Spleen (tissue), 7 donors: ENCODE measurements at regions not wholly inside any gene's neighbourhood (a gene's known extent, or its start where the extent isn't known, plus 50 kb on each side); places are given as distances from the start of the nearest gene placed in this dataset.

Experiments
- CTCF ChIP-seq, 11 experiments: fragments of 200-600 bp in 7 of 11; fragments of 450-650 bp in 4 of 11; sonication (generic) in 4 of 11; IDR thresholded peaks in 8 of 11; conservative IDR thresholded peaks in 3 of 11; 1 replicate in 7 of 11; 2 replicates in 4 of 11; pipeline versions ENCODE4 v1.4.0 to v1.8.0; 2016 to 2021; ENCODE audit warnings: antibody characterized with exemption in 11 of 11, inconsistent platforms in 4 of 11, mild to moderate bottlenecking in 1 of 11
- POLR2A ChIP-seq, 3 donors: fragments of 450-650 bp; IDR thresholded peaks; one replicate each; pipeline ENCODE4 v1.5.1; 2017; ENCODE audit warnings: antibody characterized with exemption in 3 of 3, mild to moderate bottlenecking in 1 of 3
- donor health status: DM: no; HTN: no; CAD: no; lungs with moderate emphysema.
- donor health status: DM: no; HTN: no; CAD: no.
- donor health status: DM: no; HTN: no; CAD: no.

GRCh38 chr18:25633563-25633962 is 281.6 kb upstream of the ZNF521 start:
- TF ChIP-seq CTCF (IDR thresholded peaks at IDR 0.05 in 8 of 11, conservative IDR thresholded peaks at IDR 0.05 in 3 of 11) (no peak), POLR2A (IDR thresholded peaks at IDR 0.05) (no peak)
